GM21360 (cell line): ENCODE measurements at regions not wholly inside any gene's neighbourhood (a gene's known extent, or its start where the extent isn't known, plus 50 kb on each side); places are given as distances from the start of the nearest gene placed in this dataset.

Experiments
- ATAC-seq: cut with Tn5 transposase; IDR thresholded peaks from one replicate; pipeline ENCODE4 v1.9.1; 2021; ENCODE audit warnings: mild to moderate bottlenecking, moderate library complexity; ENCODE audit not compliant: unreplicated experiment

GRCh38 chr20:24277196-24277595 is 192.2 kb upstream of the SYNDIG1 start:
- ATAC-seq = no peak

GRCh38 chr20:24275946-24276705 is 193.3 kb upstream of the SYNDIG1 start:
- ATAC-seq = no peak

DNA sequence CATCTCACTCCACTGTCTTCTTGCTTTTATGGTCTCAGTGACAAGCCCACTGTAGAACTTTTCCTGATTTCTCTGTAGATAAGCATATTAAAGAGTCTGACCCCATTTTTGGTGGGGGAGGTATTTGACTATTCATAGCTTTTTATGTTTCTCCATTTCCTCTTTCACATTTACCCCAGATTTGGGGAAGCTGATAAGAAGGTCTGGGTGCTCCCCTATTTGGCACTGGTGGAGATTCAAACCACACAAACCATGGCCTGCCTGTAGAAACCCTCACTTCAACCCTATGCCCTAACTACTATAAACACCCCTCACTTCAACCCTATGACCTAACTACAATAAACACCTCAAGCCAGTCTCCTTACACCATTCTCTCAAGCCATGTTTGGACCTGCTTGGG is 196.2 kb upstream of the SYNDIG1 start:
- no peak for ATAC-seq

DNA sequence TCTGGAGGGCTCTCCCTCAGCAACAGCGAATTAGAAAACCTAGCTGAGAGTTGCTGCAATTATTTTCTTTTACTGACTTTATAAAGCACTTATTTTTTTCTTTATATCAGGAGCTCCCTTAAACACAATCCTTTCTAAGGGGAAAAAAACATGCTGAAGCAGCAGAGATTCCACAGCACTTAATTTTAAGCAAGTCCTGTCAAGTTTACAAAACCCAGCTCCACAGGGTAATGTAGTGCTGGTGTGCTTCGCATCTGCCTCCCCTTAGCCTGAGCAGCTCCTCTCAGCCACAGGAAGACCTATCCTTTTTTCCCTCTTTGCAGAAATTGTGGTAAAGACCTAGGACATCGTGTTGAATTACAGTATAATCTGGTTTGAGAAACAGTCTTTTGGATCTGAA is 208.1 kb upstream of the SYNDIG1 start:
- no peak for ATAC-seq

DNA sequence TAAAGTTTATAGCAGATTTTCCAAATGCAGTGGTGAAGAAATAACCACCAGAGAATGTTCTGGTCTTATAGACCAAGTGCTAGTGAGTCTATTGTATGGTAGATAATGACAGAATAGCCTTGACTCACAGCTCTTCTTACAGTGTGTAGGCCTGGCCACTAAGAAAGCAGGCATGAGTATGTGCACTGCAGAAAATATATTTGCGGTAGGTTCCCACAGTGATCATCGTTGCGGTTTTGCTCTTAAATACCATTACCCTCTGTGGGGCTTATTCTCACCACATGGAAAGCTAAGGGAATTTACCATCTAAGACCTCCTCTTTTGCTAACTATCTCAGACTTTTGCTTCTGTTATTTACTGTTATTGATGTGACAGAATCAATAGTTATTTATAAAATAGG is 212.3 kb upstream of the SYNDIG1 start:
- no peak for ATAC-seq

GRCh38 chr20:24256307-24256706 is 213.1 kb upstream of the SYNDIG1 start:
- ATAC-seq = no peak

DNA sequence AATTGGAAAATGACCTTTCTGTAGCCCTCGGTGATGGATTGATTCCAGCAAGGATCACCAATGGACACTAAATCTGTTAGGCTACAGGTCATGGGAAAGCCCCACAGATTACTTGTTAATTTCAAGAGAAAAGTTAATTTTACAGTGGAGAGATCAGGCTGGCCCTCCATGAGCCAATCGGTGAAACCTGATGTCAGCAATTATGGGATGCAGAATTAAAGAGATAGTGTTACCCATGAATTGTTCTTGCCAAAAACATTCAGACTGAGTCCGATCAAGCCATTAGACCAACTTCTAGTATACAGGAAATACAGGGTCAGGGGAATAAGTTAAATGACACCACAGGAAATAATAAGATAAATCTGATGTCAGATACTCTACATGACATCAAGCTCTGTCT is 214.9 kb upstream of the SYNDIG1 start:
- no peak for ATAC-seq

DNA sequence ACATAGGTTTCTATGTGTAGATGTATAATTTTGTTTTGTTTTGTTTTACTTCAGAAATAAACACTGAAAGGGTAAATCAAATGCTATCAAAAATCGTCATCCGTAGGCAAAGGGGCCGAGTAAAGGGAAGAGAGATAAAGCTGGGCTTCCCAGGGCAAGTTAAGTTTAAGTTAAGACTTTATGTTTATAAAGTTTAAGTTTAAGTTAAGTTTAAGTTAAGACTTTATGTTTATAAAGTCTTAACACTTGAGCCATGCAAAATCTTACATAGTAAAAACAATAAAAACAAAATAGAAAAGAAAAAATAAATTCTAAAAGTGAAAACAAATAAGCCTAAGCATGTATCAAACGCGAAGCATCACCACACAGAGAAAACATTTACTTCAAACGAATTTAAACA is 216.1 kb upstream of the SYNDIG1 start:
- ATAC-seq = no peak

DNA sequence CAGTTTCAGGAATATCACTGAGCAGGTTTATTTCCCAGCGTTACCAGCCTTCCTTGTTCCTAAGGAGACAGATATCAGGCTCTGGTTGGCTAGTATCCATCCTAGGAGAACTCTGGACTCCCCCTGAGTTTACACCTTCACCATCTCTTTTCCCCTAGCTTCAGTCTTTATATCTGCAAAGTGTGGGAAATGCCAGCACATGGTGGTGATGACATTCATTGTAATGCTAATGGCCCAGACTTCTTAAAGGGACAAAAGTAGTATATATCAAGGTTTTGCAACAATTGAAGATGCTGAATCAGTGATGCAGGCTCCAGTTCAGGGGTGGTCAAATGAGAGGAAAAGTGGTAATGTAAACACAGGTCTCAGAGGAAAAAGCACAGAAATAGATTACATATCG is 224.3 kb upstream of the SYNDIG1 start:
- ATAC-seq = no peak

DNA sequence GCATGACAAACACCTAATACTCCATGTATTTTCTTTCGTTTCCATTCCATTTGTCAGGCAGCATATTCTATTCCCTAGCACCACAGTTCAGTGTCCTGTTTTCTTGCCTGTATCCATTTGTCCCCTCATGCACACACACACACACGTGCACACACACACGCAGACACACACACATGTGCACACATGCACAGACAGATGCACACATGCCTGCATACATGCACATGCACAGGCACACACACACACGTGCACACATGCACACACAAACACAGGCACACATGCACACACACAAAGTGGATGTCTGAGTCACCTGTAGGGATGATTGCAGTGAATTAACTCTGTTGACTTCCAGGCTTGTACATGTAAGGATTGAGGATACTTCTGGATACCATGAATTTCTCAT is 226.7 kb upstream of the SYNDIG1 start:
- no peak for ATAC-seq

- ATAC-seq = no peak
These were observed 228.0 kb upstream of the SYNDIG1 start for GRCh38 chr20:24241466-24241865.

DNA sequence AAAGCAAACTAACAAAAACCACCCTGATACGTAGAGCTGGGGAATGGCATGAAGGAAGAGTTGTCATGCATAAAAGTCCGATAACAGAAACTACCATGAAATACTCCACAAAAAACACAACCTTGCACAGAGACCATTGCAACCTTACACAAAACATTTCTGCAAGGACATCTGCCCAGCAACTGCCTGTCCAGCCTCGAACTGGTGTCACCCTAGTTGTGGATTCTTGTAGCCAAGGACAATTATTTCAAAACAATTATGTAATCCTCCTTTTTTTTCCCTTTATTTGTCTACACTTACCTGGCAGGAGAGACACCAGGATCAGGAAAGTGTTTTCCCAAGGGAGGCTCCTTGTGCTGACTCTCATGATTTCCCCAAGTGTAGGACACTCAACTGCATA is 232.5 kb upstream of the SYNDIG1 start:
- no peak for ATAC-seq

DNA sequence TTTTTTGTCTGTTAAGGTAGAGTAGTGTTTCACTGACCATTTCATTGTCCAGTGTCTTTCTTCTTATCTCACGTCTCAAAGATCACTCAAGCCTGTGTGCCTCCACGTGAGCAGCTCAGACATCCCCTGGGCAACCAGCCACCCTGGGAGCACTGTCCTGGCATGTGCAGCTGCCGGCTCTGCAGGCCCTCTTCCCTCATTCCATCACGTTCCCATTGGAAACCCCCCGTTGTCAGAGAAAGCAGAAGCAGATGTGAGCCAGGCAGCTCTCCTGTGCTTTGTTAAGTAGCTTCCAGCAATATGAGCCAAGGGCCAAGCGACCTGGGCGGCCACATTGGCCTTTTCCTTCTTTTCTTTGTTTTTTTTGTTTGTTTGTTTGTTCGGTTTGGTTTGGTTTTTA is 233.2 kb upstream of the SYNDIG1 start:
- ATAC-seq = no peak

- ATAC-seq = no peak
These were observed 233.9 kb upstream of the SYNDIG1 start for GRCh38 chr20:24235296-24236175.

DNA sequence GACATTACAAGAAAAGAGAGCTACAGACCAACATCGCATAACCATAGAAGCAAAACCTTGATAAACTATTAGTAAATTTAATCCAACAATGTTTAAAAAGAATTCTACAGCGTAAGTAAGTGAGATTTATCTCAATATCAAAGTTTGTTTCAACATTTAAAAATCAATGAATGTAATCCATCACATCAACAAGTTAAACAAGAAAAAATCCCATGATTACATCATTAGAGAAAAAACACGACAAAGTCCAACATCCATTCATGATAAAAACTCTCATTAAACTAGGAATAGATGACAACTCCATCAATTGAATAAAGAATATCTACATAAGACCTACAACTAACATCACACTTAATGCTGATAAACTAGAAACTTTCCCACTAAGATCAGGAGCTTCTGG is 239.0 kb upstream of the GGTLC1 start:
- no peak for ATAC-seq

DNA sequence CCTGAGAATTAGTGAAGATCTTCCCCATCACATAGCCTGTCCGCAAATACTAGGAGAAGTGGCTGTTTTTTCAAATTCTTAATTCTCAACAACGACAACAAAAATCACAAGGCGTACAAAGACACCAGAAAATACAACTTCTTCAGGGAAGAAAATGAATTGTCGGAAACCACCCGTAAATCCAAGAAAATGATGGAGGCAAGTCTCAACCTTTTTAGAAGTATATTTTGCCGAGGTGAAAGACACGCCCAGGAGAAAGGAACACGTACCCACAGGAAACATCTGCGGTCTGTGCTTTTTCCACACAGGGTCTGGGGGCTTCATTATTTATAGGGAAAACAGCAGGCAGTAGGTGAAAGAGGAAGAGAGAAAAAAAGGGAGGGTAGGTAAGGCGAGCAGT is 223.9 kb upstream of the GGTLC1 start:
- ATAC-seq = no peak

DNA sequence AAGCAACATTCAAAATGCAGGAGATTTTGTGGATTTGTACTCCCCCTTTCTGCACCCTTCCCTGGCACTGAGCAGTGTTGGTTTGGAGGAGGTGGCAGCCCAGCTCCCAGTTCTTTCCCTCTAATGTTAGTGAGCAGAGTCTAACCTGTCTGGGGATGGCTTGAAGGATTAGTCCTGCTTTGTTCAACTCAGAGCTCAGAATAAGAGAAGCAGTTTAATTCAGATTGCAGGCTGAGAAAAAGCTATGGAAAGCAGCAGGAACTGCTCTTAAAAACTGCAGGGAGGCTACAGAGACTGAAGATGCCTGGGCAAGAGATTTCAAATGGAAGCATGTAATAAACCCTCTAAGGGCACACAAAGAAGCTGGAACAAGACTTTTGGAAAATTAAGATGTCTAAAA is 223.4 kb upstream of the GGTLC1 start:
- ATAC-seq = no peak

DNA sequence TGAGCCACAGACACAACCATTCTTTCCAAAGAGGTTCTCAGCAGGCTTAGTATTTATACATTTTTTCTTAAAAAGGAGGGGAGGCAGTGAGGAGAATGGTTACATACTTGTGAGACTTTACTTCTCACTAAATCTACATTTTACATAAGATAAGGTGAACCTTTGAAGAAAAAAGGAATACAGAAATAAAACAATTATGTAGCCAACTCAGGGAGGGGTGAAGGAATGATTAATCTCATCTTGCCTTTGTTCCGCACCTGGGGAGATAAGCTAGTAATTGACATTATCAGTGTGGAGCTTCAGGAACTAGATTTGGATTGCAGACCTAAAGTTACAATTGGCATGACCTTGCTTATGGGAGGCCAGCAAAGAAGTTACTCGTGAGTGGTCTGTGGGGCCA is 221.8 kb upstream of the GGTLC1 start:
- ATAC-seq = no peak

DNA sequence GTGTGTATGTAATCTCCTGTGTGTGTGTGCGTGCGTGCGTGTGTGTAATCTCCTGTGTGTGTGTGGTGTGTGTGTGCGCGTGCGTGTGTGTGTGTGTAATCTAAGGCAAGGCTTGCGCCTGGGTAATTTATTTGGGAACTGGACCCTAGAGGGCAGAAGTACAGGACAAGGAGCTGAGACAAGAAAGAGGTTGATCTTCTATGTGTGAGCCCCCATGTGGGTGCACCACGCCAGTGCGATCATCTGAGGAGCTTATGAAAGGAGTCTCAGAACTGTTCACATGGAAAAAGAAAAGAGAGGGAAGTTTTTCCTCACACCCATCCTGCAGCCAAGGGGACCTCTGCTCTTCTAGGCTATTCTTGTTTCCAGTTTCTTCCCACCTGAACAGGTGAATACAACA is 220.1 kb upstream of the GGTLC1 start:
- ATAC-seq = no peak

DNA sequence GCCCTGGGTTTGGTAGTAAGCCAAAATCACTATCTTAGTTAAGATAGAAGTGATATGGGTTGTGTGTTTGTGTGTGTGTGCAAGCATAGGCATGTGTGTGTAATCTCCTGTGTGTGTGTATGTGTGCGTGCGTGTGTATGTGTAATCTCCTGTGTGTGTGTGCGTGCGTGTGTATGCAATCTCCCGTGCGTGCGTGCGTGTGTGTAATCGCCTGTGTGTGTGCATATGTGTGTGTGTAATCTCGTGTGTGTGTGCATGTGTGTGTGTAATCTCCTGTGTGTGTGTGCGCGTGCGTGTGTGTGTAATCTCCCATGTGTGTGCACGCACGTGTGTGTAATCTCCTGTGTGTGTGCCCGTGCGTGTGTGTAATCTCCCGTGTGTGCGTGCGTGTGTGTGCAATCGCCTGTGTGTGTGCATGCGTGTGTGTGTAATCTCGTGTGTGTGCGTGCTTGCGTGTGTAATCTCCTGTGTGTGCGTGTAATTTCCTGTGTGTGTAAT is 219.3 kb upstream of the GGTLC1 start:
- no peak for ATAC-seq

DNA sequence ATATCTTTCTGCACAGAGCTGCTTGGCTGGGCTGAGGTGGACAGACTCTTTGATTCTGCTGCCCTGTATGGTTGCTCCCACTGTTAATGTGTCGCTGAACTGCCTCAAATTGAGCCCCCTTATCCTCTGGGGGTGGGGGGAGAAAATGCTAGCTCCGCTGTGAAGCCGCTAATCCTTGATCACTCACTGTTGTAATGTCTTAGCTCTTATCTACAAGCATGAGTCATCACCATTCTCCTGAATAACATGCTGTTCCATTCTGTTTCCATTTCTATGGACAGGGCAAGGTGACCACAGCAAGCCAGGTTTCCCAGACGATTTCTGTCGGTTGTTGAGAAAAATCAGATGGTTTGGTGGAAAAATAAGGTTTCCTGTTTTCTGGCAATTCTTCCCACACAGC is 218.4 kb upstream of the GGTLC1 start:
- ATAC-seq = no peak

- ATAC-seq = no peak
These were observed 215.1 kb upstream of the GGTLC1 start for GRCh38 chr20:24203526-24204183.
